SK-N-SH (cell line): ENCODE measurements at regions not wholly inside any gene's neighbourhood (a gene's known extent, or its start where the extent isn't known, plus 50 kb on each side); places are given as distances from the start of the nearest gene placed in this dataset.

Experiments
- CTCF ChIA-PET: fragments of 300-600, 350-600 bp; formaldehyde crosslinking; extraction: SDS; loops from one replicate; lab custom pipeline; 2021; lab: Yijun Ruan, JAX
- POLR2A ChIA-PET: fragments of 350-600 bp; sonication (Branson Sonifier 250); formaldehyde crosslinking; extraction: SDS; loops from one replicate; lab custom pipeline; 2020; ENCODE audit warnings: antibody characterized with exemption, inconsistent platforms; lab: Yijun Ruan, JAX
- DNase-seq: peaks from one replicate; pipeline ENCODE4 v3.0.0; 2012
- H2AFZ ChIP-seq: fragments of 200-600 bp; sonication (generic); 2 replicates; pipeline ENCODE4 v1.8.1; 2016; ENCODE audit warnings: antibody characterized with exemption, mild to moderate bottlenecking, low read depth
- H3F3A ChIP-seq: fragments of 200-600 bp; sonication (generic); replicated peaks from 2 replicates; pipeline ENCODE3; 2016; ENCODE audit warnings: antibody characterized with exemption, mild to moderate bottlenecking; ENCODE audit not compliant: insufficient read depth
- H3K27ac ChIP-seq, 2 experiments: fragments of 200-500 bp in 1 of 2; fragments of 200-600 bp in 1 of 2; sonication (Bioruptor generic) in 1 of 2; sonication (generic), shearing (Covaris generic) in 1 of 2; 2 replicates each; pipeline versions ENCODE4 v1.5.1 to v1.6.1; 2014 to 2016; ENCODE audit warnings: low read depth in 2 of 2, inconsistent platforms in 1 of 2, low read length in 1 of 2, mild to moderate bottlenecking in 1 of 2, mixed read lengths in 1 of 2
- H3K27me3 ChIP-seq: fragments of 200-600 bp; sonication (generic), shearing (Covaris generic); 2 replicates; pipeline ENCODE4 v1.6.1; 2016; ENCODE audit warnings: mixed run types; ENCODE audit not compliant: insufficient read depth
- H3K36me3 ChIP-seq, 2 experiments: fragments of 200-500 bp in 1 of 2; fragments of 200-600 bp in 1 of 2; sonication (Bioruptor generic) in 1 of 2; sonication (generic) in 1 of 2; replicated peaks in 1 of 2; 2 replicates each; pipeline versions ENCODE3 to v1.5.1; 2014 to 2016; ENCODE audit warnings: low read length in 1 of 2, mild to moderate bottlenecking in 1 of 2; ENCODE audit not compliant: insufficient read depth in 2 of 2, control insufficient read depth in 1 of 2
- H3K4me1 ChIP-seq, 2 experiments: fragments of 200-500 bp in 1 of 2; fragments of 200-600 bp in 1 of 2; sonication (Bioruptor generic) in 1 of 2; sonication (generic), shearing (Covaris generic) in 1 of 2; 2 replicates each; pipeline versions ENCODE4 v1.5.1 to v1.6.1; 2014 to 2016; ENCODE audit warnings: low read depth in 1 of 2, low read length in 1 of 2, mixed run types in 1 of 2; ENCODE audit not compliant: insufficient read depth in 2 of 2, control insufficient read depth in 1 of 2
- H3K4me2 ChIP-seq: fragments of 200-600 bp; sonication (generic), shearing (Covaris generic); 2 replicates; pipeline ENCODE4 v1.6.1; 2017; ENCODE audit warnings: mixed run types
- H3K4me3 ChIP-seq, 2 experiments: fragments of 200-500 bp in 1 of 2; fragments of 200-600 bp in 1 of 2; sonication (Bioruptor generic) in 1 of 2; sonication (generic), shearing (Covaris generic) in 1 of 2; 2 replicates each; pipeline versions ENCODE4 v1.5.1 to v1.8.1; 2014 to 2016; ENCODE audit warnings: low read depth in 2 of 2, inconsistent platforms in 1 of 2, low read length in 1 of 2, mild to moderate bottlenecking in 1 of 2, mixed read lengths in 1 of 2, moderate library complexity in 1 of 2
- H3K79me2 ChIP-seq: fragments of 200-600 bp; sonication (generic); 2 replicates; pipeline ENCODE4 v1.8.1; 2017; ENCODE audit warnings: mild to moderate bottlenecking; ENCODE audit not compliant: insufficient read depth
- H3K9ac ChIP-seq: fragments of 200-600 bp; sonication (generic); 2 replicates; pipeline ENCODE4 v1.6.1; 2017; ENCODE audit warnings: mixed run types
- H3K9me2 ChIP-seq: fragments of 200-600 bp; sonication (generic); 2 replicates; pipeline ENCODE4 v1.6.1; 2017; ENCODE audit warnings: mixed run types
- H3K9me3 ChIP-seq: fragments of 200-600 bp; sonication (generic); 2 replicates; pipeline ENCODE4 v1.6.1; 2017; ENCODE audit warnings: mixed run types, mild to moderate bottlenecking, moderate library complexity
- H4K20me1 ChIP-seq: fragments of 200-600 bp; sonication (generic); 2 replicates; pipeline ENCODE4 v1.6.1; 2017; ENCODE audit warnings: mild to moderate bottlenecking, mixed run types; ENCODE audit not compliant: insufficient read depth
- EZH2phosphoT487 ChIP-seq: fragments of 200-600 bp; sonication (generic); IDR thresholded peaks from 2 replicates; pipeline ENCODE4 v1.6.1; 2017; ENCODE audit warnings: low read depth, mixed run types, mild to moderate bottlenecking, antibody characterized with exemption, moderate library complexity, borderline replicate concordance
- FOXJ3 ChIP-seq: sonication (generic); formaldehyde crosslinking; IDR thresholded peaks from 2 replicates; pipeline ENCODE4 v1.5.1; 2020; ENCODE audit warnings: mild to moderate bottlenecking, missing genetic modification reagents
- JUND ChIP-seq: IDR thresholded peaks from 2 replicates; pipeline ENCODE4 v1.4.0; 2012
- MEF2A ChIP-seq: IDR thresholded peaks from 2 replicates; pipeline ENCODE4 v1.4.0; 2012; ENCODE audit warnings: low read depth, borderline replicate concordance
- NFIC ChIP-seq: IDR thresholded peaks from 2 replicates; pipeline ENCODE4 v1.4.0; 2012; ENCODE audit warnings: borderline replicate concordance
- NRF1 ChIP-seq: IDR thresholded peaks from 2 replicates; pipeline ENCODE4 v1.6.1; 2012; ENCODE audit warnings: low read depth, mild to moderate bottlenecking, low read length
- YY1 ChIP-seq: IDR thresholded peaks from 2 replicates; pipeline ENCODE4 v1.4.0; 2012; ENCODE audit warnings: low read depth, mild to moderate bottlenecking
- WGBS: methylation state at CpG from one replicate; pipeline ENCODE4 v1.1.6; 2017; ENCODE audit warnings: low lambda C conversion rate; 5-methylcytosine and 5-hydroxymethylcytosine counted together
- TF ChIP-seq, protein P1 (sequence below): fragments of 150-350 bp; IDR thresholded peaks from 2 replicates; pipeline ENCODE4 v1.6.1; 2016; ENCODE audit warnings: mild to moderate bottlenecking, low read depth, low read length
- TF ChIP-seq, protein P2 (sequence below): IDR thresholded peaks from 2 replicates; pipeline ENCODE4; 2012

DNA sequence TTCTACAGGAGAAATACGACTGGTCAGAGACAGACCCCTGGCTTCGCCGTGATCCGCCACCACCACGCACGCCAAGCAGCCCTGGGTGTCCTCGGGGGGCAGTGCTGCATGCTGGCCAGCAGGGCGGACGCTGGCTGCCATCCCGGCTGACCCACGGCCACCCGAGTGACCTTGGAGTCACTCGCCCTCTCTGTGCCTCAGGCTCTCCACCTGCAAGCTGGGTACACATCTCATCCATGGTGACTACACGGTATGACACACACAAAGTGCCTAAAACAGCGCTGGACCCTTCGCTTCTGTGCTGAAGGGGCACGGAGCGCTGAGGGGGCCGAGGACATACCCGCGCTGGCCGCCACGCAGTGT, 62.0 kb upstream of the RNF32 start:
- Histone ChIP-seq H3K27me3 (no peaks in the 10 kb centered on the region), H2AFZ (no peak overlapping the region), H4K20me1 (no peaks in the 10 kb centered on the region), H3K4me1 (no peaks in the 10 kb centered on the region), H3K79me2 (no peaks in the 10 kb centered on the region), H3K27ac (no peak overlapping the region), H3K4me3 (no peak overlapping the region), H3K4me2 (no peak overlapping the region), H3K9ac (no peak overlapping the region), H3K9me2 (no peaks in the 10 kb centered on the region), H3F3A (no peaks in the 10 kb centered on the region), H3K9me3 (no peaks in the 10 kb centered on the region), H3K36me3 (no peaks in the 10 kb centered on the region)
- DNase-seq = no peak
- ChIA-PET POLR2A (no interaction called here), CTCF (interaction anchor here (0.9 to 1.2 kb wide), 2 partner anchors 13 to 318 kb away, joined by 3 read pairs; no protein-coding TSS in a partner anchor)
- 64% methylated on average over 16 of the region's 23 CpGs for WGBS
- TF ChIP-seq EZH2phosphoT487 = no peak
- TF ChIP-seq NRF1 = no peak
- no peak for TF ChIP-seq YY1
- TF ChIP-seq FOXJ3 = no peak
- TF ChIP-seq, protein P1, sequence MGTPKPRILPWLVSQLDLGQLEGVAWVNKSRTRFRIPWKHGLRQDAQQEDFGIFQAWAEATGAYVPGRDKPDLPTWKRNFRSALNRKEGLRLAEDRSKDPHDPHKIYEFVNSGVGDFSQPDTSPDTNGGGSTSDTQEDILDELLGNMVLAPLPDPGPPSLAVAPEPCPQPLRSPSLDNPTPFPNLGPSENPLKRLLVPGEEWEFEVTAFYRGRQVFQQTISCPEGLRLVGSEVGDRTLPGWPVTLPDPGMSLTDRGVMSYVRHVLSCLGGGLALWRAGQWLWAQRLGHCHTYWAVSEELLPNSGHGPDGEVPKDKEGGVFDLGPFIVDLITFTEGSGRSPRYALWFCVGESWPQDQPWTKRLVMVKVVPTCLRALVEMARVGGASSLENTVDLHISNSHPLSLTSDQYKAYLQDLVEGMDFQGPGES = no peak
- TF ChIP-seq NFIC = no peak

DNA sequence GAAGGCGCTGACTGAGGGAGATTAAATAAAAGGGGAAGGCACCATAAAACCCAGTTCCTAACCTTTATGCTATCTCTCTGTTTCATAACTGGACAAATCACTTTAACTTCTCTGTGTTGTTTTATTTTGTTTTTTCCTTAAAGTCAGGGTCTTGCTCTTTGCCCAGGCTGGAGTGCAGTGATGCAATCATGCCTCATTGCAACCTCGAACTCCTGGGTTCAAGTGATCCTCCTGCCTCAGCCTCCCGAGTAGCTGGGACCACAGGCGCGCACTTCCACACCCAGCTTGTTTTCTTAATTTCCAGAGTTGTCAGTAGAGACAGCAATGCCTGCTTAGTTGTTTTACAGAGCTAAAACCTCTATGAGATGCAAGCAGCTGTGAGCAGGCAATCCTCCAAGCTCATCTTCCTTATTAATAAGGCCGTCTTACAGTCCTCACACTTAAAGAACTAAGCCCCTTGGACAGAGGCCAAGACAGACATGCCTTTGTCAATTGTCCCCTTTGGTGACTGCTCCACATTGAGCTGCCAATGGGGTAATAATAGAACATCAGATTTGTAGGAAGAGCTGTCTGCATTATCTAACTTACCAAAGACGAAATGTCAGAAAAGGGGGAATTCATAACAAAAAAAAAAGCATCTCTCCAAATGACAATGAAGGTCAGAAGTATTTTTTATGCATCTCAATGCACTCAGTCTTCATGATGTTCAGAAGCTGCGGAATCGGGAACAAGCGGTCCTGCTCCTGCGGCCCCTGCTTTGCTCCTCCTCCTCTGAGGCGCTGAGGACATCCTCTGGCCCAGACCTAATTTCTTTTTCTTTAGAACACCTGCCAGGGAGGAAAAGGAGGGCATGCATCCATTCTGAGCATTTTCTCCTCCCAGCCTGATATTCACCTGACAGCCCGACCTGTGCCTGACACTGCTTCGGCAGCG, 62.7 kb upstream of the RNF32 start:
- no peaks in the 10 kb centered on the region for H3K79me2 ChIP-seq
- H3K36me3 ChIP-seq = no peaks in the 10 kb centered on the region
- 59% methylated on average over 15 of the region's 15 CpGs for WGBS
- ChIA-PET CTCF (interaction anchor here (0.6 to 1.2 kb wide), 2 partner anchors 14 to 238 kb away, joined by 3 read pairs; no protein-coding TSS in a partner anchor), POLR2A (no interaction called here)
- H2AFZ ChIP-seq = no peak overlapping the region
- H3K4me2 ChIP-seq = no peak overlapping the region
- H3K27me3 ChIP-seq = no peaks in the 10 kb centered on the region
- no peak for DNase-seq
- no peaks in the 10 kb centered on the region for H3K4me1 ChIP-seq
- no peaks in the 10 kb centered on the region for H3K9me3 ChIP-seq
- no peak for TF ChIP-seq JUND
- no peak for TF ChIP-seq NFIC
- TF ChIP-seq, protein P2, sequence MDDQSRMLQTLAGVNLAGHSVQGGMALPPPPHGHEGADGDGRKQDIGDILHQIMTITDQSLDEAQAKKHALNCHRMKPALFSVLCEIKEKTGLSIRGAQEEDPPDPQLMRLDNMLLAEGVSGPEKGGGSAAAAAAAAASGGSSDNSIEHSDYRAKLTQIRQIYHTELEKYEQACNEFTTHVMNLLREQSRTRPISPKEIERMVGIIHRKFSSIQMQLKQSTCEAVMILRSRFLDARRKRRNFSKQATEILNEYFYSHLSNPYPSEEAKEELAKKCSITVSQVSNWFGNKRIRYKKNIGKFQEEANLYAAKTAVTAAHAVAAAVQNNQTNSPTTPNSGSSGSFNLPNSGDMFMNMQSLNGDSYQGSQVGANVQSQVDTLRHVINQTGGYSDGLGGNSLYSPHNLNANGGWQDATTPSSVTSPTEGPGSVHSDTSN = no peak
- TF ChIP-seq MEF2A = no peak
- TF ChIP-seq, all 33 proteins: peak for 0
- H3K9ac ChIP-seq = no peak overlapping the region
- H3F3A ChIP-seq = no peaks in the 10 kb centered on the region
- no peaks in the 10 kb centered on the region for H3K9me2 ChIP-seq
- no peaks in the 10 kb centered on the region for H4K20me1 ChIP-seq
- no peak overlapping the region for H3K4me3 ChIP-seq
- no peak overlapping the region for H3K27ac ChIP-seq
